ENCODE measurements at regions not wholly inside any gene's neighbourhood (a gene's known extent, or its start where the extent isn't known, plus 50 kb on each side); places are given as distances from the start of the nearest gene placed in this dataset.
"Not testable (repeated sequence)": the region's sequence is repeated elsewhere in the genome, so short reads cannot be mapped to it uniquely, and the experiment has no call there.

- DNase-seq (ENCODE audit: low spot score), result no peak
- in situ Hi-C loops (cut with HindIII; ENCODE audit: low sequenced_read_pairs), result no loop called here
These were observed 66.1 kb upstream of the ENPP6 start for GRCh38 chr4:184283659-184284335.

GRCh38 chr4:184282895-184283654 is 65.4 kb upstream of the ENPP6 start:
- DNase-seq (ENCODE audit: low spot score), result no peak
- in situ Hi-C loops (cut with HindIII; ENCODE audit: low sequenced_read_pairs), result no loop called here

DNA sequence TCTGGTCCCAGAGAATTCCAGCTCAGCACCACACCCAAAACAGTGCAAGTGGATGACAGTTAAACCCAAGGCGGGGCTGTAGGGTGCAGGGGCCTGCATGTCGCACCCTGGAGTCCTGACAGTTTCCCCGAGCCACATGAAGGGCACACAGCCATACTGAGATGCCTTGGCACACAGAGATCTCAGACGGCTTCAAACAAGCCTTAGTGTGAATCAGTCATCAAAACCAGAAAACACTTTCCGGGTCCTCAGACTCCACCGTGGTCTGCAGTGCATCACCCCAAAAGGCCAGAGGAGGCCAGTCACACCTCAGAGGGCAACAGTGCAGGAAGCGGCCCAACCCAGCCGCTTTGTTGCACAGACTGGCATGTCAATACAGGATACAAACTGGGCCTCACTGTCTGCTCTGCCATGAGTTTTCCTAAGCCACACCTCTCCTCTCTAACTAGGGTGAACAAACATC is 64.6 kb upstream of the ENPP6 start:
- no peak for DNase-seq (ENCODE audit: low spot score)
- in situ Hi-C loops (cut with HindIII; ENCODE audit: low sequenced_read_pairs), result no loop called here

GRCh38 chr4:184281231-184282139 is 63.8 kb upstream of the ENPP6 start:
- in situ Hi-C loops (cut with HindIII; ENCODE audit: low sequenced_read_pairs), result no loop called here
- DNase-seq (ENCODE audit: low spot score), result no peak

- DNase-seq (ENCODE audit: low spot score), result no peak
- in situ Hi-C loops (cut with HindIII; ENCODE audit: low sequenced_read_pairs), result no loop called here
These were observed 63.0 kb upstream of the ENPP6 start for GRCh38 chr4:184280591-184281071.

- in situ Hi-C loops (cut with HindIII; ENCODE audit: low sequenced_read_pairs), result no loop called here
- DNase-seq (ENCODE audit: low spot score), result no peak
These were observed 62.5 kb upstream of the ENPP6 start for GRCh38 chr4:184280137-184280536.

DNA sequence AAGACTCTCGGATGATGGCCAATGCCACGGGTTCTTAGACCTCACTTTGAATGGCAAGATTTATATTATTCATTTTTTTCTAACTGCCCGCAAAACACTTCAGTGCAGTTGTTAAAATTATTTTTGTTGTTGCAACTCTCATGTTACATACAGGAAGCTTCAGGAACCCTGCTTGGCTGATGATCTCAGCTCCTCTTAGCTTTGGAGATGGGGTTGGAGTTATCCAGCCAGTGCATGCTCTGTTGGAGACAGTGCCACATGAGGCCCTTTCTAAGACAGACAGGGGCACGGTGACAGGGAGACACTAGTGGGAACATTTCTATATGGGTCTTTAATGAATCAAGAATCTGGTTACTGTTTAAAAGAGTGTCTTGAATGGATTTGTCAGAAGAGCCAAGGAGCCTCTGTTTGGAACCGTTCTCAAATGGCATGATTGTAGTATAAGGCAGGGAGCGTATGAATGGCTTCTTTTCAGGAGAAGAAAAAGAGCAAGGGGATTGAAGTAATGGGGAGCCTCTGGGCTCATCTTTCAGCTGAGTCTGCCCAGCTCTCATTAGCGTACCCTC is 61.9 kb upstream of the ENPP6 start:
- no peak for DNase-seq (ENCODE audit: low spot score)
- in situ Hi-C loops (cut with HindIII; ENCODE audit: low sequenced_read_pairs), result no loop called here

- DNase-seq (ENCODE audit: low spot score); in situ Hi-C loops (cut with HindIII; ENCODE audit: low sequenced_read_pairs): not testable (repeated sequence)
These were observed 60.1 kb upstream of the ENPP6 start for GRCh38 chr4:184277769-184278168.

- in situ Hi-C loops (cut with HindIII; ENCODE audit: low sequenced_read_pairs); DNase-seq (ENCODE audit: low spot score): not testable (repeated sequence)
These were observed 59.3 kb upstream of the ENPP6 start for GRCh38 chr4:184277010-184277409.

GRCh38 chr4:184276346-184276745 is 58.7 kb upstream of the ENPP6 start:
- not testable (repeated sequence) for DNase-seq (ENCODE audit: low spot score)

GRCh38 chr4:184275766-184276165 is 58.1 kb upstream of the ENPP6 start:
- in situ Hi-C loops (cut with HindIII; ENCODE audit: low sequenced_read_pairs), result no loop called here
- DNase-seq (ENCODE audit: low spot score), result no peak

More at GRCh38 chr4:184276346-184276745, 58.7 kb upstream of the ENPP6 start:
- in situ Hi-C loops (cut with HindIII; ENCODE audit: low sequenced_read_pairs), result not testable (repeated sequence)

DNA sequence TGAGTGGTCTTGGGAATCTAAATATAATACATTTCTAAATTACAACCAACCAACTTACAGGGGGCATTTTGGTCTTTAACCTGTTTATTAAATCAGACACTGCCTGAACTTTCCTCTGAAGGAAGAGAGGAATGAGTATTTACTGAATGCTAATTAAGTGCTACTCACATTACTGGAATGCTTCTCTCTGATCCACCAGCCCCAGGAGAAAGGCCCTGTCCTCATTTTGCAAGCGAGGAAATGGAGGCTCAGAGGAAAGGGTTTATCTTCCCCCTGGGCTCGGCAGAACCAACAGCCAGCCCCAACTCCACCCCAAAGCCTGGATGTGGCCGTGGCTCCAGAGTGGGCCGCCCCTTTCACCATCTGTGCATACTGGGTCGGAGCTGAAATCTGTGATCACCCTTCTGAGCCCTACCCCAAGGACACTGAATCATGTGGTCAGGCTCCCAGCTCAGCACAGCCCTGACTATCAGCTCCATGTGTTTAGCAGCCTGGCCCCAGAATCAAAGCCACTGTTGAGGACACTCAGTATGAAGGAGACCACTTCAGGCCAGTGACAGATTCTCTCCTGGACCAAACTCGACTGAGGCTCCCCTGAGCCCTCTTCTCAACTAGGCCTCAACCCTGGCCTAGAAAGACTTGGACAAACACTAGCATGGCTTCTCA is 56.7 kb upstream of the ENPP6 start:
- no peak for DNase-seq (ENCODE audit: low spot score)
- in situ Hi-C loops (cut with HindIII; ENCODE audit: low sequenced_read_pairs), result no loop called here

- DNase-seq (ENCODE audit: low spot score), result no peak
- in situ Hi-C loops (cut with HindIII; ENCODE audit: low sequenced_read_pairs), result no loop called here
These were observed 55.8 kb upstream of the ENPP6 start for GRCh38 chr4:184273166-184274147.

DNA sequence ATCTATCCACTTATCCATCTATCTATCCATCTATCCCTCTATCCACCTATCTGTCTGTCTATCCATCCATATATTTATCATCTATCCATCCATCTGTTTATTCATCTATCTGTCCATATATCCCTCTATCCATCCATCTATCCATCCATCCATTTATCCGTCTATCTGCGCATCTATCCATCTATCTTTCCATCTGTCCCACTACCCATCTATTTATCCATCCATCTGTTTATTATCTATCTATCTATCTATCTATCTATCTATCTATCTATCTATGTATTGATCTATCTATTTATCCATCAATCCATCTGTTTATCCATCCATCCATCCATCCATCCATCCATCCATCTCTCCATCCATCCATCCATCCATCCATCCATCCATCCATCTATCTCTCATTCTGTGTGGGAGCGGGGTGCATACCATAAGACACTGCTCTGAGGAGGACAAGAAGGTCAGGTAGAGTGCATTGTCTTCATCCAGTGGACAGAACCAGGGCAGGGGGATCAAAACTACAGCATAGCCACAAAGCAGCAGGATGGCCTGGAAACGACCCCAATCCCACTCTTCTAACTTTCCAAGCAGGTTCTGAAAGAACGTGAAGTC is 53.2 kb upstream of the ENPP6 start:
- in situ Hi-C loops (cut with HindIII; ENCODE audit: low sequenced_read_pairs), result no loop called here
- DNase-seq (ENCODE audit: low spot score), result no peak

DNA sequence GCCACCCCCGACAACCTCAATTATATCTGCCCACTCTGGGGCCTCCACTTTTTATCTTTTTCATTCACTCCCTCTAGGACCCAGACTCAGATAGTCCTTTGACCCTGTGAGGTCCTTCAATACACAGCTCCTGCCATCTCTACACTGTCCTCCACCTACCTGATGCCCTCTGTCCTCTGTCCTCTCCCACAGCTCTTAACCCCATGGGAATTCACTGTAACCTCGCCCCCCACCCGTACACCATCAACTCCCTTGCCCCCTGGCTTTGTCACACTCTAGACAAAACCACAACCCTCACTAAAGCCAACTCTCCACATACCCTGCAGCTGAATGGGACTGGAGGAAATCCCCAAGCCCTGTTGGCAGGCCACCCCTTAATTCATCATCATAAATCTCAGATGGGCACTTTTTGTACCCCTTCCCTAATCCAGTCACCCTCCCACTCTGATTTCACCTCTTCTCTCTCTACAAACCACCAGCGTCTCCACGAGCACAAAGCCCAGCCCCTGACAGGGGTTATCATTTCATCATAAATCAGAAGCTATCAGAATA is 52.3 kb upstream of the ENPP6 start:
- in situ Hi-C loops (cut with HindIII; ENCODE audit: low sequenced_read_pairs), result no loop called here
- DNase-seq (ENCODE audit: low spot score), result no peak

GRCh38 chr4:184268584-184269160 is 51.0 kb upstream of the ENPP6 start:
- DNase-seq (ENCODE audit: low spot score), result no peak
- in situ Hi-C loops (cut with HindIII; ENCODE audit: low sequenced_read_pairs), result no loop called here
